ENCODE measurements at regions not wholly inside any gene's neighbourhood (a gene's known extent, or its start where the extent isn't known, plus 50 kb on each side); places are given as distances from the start of the nearest gene placed in this dataset.
"Not testable (repeated sequence)": the region's sequence is repeated elsewhere in the genome, so short reads cannot be mapped to it uniquely, and the experiment has no call there.

- H3K9me2 ChIP-seq (ENCODE audit: insufficient read depth); RAD21 ChIA-PET (ENCODE audit: low non-redundant PET in 1 of 2, low total read pairs in 2 of 2, uncharacterized antibody in 2 of 2, unreplicated experiment in 2 of 2); POLR2A ChIA-PET; BruUV-seq (replicated peaks); DNase-seq (ENCODE audit: low read depth, low spot score); CTCF ChIA-PET; H4K20me1 ChIP-seq (ENCODE audit: insufficient read depth); H3K4me3 ChIP-seq (replicated peaks in 1 of 2; ENCODE audit: low read depth in 1 of 2, low read length in 2 of 2); H2AFZ ChIP-seq (ENCODE audit: low read depth, low read length, poor library complexity, severe bottlenecking); H3K9me3 ChIP-seq (ENCODE audit: control insufficient read depth in 1 of 2, insufficient read depth in 1 of 2, low read depth in 1 of 2, low read length in 2 of 2); H3K27ac ChIP-seq (ENCODE audit: low read depth, low read length); ATAC-seq; H3K9ac ChIP-seq (ENCODE audit: low read length); H3K36me3 ChIP-seq (ENCODE audit: control insufficient read depth in 1 of 2, insufficient read depth in 2 of 2, low read length in 2 of 2); H3K79me2 ChIP-seq (ENCODE audit: insufficient read depth, low read length); H3K4me2 ChIP-seq (ENCODE audit: low read length); intact Hi-C loops (cut with micrococcal nuclease); H3K4me1 ChIP-seq (ENCODE audit: control insufficient read depth in 1 of 2, insufficient read depth in 2 of 2, low read length in 2 of 2); H3K27me3 ChIP-seq (ENCODE audit: insufficient read depth, low read length): not testable (repeated sequence)
Observed at GRCh38 chr3:75272237-75272636, 391.9 kb upstream of the FRG2C start.

GRCh38 chr3:75272691-75273090 lies 391.4 kb upstream of the FRG2C start:
- Histone ChIP-seq H3K79me2 (ENCODE audit: insufficient read depth, low read length) (no peaks in the 10 kb centered on the region), H3K4me2 (ENCODE audit: low read length) (no peak overlapping the region), H3K9me2 (ENCODE audit: insufficient read depth) (no peaks in the 10 kb centered on the region), H3K27ac (ENCODE audit: low read depth, low read length) (no peak overlapping the region), H3K4me1 (ENCODE audit: control insufficient read depth in 1 of 2, insufficient read depth in 2 of 2, low read length in 2 of 2) (no peaks in the 10 kb centered on the region), H3K36me3 (ENCODE audit: control insufficient read depth in 1 of 2, insufficient read depth in 2 of 2, low read length in 2 of 2) (no peaks in the 10 kb centered on the region), H3K27me3 (ENCODE audit: insufficient read depth, low read length) (peaks cover 4% of the 10 kb centered on the region; the same call in 1 of the 2 replicates), H3K9ac (ENCODE audit: low read length) (no peak overlapping the region), H2AFZ (ENCODE audit: low read depth, low read length, poor library complexity, severe bottlenecking) (no peak overlapping the region), H4K20me1 (ENCODE audit: insufficient read depth) (no peaks in the 10 kb centered on the region), H3K4me3 (replicated peaks in 1 of 2; ENCODE audit: low read depth in 1 of 2, low read length in 2 of 2) (no peak overlapping the region), H3K9me3 (ENCODE audit: control insufficient read depth in 1 of 2, insufficient read depth in 1 of 2, low read depth in 1 of 2, low read length in 2 of 2) (no peaks in the 10 kb centered on the region)
- ChIA-PET RAD21 (ENCODE audit: low non-redundant PET in 1 of 2, low total read pairs in 2 of 2, uncharacterized antibody in 2 of 2, unreplicated experiment in 2 of 2) (no interaction called here), POLR2A (no interaction called here), CTCF (no interaction called here)
- no TSS peak for BruUV-seq (replicated peaks)
- ATAC-seq: no peak
- no peak for DNase-seq (ENCODE audit: low read depth, low spot score)
- intact Hi-C loops (cut with micrococcal nuclease): no loop called here
- no peak for TF ChIP-seq POLR2AphosphoS5 (IDR thresholded peaks at IDR 0.05; ENCODE audit: low read depth, low read length)
- TF ChIP-seq POLR2A (IDR thresholded peaks at IDR 0.05; ENCODE audit: borderline replicate concordance, extremely low read depth, insufficient read depth, insufficient read length): no peak
- no peak for TF ChIP-seq EZH2phosphoT487 (IDR thresholded peaks at IDR 0.05; ENCODE audit: borderline replicate concordance)
- no peak for TF ChIP-seq EZH2 (IDR thresholded peaks at IDR 0.05)
- no peak for TF ChIP-seq REST (IDR thresholded peaks at IDR 0.05; ENCODE audit: low read depth)
- no peak for TF ChIP-seq ELF1 (IDR thresholded peaks at IDR 0.05; ENCODE audit: borderline replicate concordance, low read depth)
- no peak for TF ChIP-seq SIN3A (IDR thresholded peaks at IDR 0.05; ENCODE audit: low read depth)
- TF ChIP-seq MAX (IDR thresholded peaks at IDR 0.05): no peak
- no peak for TF ChIP-seq CBX3 (IDR thresholded peaks at IDR 0.05; ENCODE audit: low read depth)
- no peak for TF ChIP-seq TCF7L2 (IDR thresholded peaks at IDR 0.05; ENCODE audit: borderline replicate concordance, extremely low read depth, insufficient read depth, insufficient read length)
- no peak for TF ChIP-seq RAD21 (IDR thresholded peaks at IDR 0.05; ENCODE audit: low read depth)
- TF ChIP-seq CEBPB (IDR thresholded peaks at IDR 0.05; ENCODE audit: low read depth): no peak
- TF ChIP-seq, protein P1, sequence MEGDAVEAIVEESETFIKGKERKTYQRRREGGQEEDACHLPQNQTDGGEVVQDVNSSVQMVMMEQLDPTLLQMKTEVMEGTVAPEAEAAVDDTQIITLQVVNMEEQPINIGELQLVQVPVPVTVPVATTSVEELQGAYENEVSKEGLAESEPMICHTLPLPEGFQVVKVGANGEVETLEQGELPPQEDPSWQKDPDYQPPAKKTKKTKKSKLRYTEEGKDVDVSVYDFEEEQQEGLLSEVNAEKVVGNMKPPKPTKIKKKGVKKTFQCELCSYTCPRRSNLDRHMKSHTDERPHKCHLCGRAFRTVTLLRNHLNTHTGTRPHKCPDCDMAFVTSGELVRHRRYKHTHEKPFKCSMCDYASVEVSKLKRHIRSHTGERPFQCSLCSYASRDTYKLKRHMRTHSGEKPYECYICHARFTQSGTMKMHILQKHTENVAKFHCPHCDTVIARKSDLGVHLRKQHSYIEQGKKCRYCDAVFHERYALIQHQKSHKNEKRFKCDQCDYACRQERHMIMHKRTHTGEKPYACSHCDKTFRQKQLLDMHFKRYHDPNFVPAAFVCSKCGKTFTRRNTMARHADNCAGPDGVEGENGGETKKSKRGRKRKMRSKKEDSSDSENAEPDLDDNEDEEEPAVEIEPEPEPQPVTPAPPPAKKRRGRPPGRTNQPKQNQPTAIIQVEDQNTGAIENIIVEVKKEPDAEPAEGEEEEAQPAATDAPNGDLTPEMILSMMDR (IDR thresholded peaks at IDR 0.05 in 2 of 3, conservative IDR thresholded peaks at IDR 0.05 in 1 of 3; ENCODE audit: borderline replicate concordance in 1 of 3, insufficient read depth in 1 of 3, low read depth in 2 of 3, low read length in 2 of 3): no peak
- TF ChIP-seq, protein P2, sequence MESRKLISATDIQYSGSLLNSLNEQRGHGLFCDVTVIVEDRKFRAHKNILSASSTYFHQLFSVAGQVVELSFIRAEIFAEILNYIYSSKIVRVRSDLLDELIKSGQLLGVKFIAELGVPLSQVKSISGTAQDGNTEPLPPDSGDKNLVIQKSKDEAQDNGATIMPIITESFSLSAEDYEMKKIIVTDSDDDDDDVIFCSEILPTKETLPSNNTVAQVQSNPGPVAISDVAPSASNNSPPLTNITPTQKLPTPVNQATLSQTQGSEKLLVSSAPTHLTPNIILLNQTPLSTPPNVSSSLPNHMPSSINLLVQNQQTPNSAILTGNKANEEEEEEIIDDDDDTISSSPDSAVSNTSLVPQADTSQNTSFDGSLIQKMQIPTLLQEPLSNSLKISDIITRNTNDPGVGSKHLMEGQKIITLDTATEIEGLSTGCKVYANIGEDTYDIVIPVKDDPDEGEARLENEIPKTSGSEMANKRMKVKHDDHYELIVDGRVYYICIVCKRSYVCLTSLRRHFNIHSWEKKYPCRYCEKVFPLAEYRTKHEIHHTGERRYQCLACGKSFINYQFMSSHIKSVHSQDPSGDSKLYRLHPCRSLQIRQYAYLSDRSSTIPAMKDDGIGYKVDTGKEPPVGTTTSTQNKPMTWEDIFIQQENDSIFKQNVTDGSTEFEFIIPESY (IDR thresholded peaks at IDR 0.05; ENCODE audit: extremely low read depth, insufficient replicate concordance, low read length): no peak

All from HCT116 (cell line).